ENCODE measurements at regions not wholly inside any gene's neighbourhood (a gene's known extent, or its start where the extent isn't known, plus 50 kb on each side); places are given as distances from the start of the nearest gene placed in this dataset.

GRCh38 chrX:25536307-25536970, 520.7 kb upstream of the ARX start:
- Histone ChIP-seq H3K4me3 (no peak overlapping the region), H3K36me3 (no peaks in the 10 kb centered on the region), H3K4me1 (no peaks in the 10 kb centered on the region), H3K9me3 (no peaks in the 10 kb centered on the region), H3K27ac (no peak overlapping the region), H3K27me3 (peaks cover 6 to 42% of the 10 kb centered on the region in 2 donors)
- WGBS (ENCODE audit: insufficient coverage, low coverage, low lambda C conversion rate, missing lambda C conversion rate), result 23% methylated on average over 2 of the region's 2 CpGs
- no peak for DNase-seq
- peak; percentile 76 to 97 (median 90) for ATAC-seq
- TF ChIP-seq POLR2A (IDR thresholded peaks at IDR 0.05), result no peak
- no peak for TF ChIP-seq CTCF (IDR thresholded peaks at IDR 0.05)
- intact Hi-C loops (cut with DNase I), result no loop called here

- intact Hi-C loops (cut with DNase I), result no loop called here
- no peaks in the 10 kb centered on the region for H3K36me3 ChIP-seq
Observed at GRCh38 chrX:25537699-25538098, 521.9 kb upstream of the ARX start.

GRCh38 chrX:25544641-25545040, 528.9 kb upstream of the ARX start:
- no peak for TF ChIP-seq CTCF (IDR thresholded peaks at IDR 0.05)
- no peak for TF ChIP-seq POLR2A (IDR thresholded peaks at IDR 0.05)
- Histone ChIP-seq H3K9me3 (no peaks in the 10 kb centered on the region), H3K36me3 (no peaks in the 10 kb centered on the region), H3K27ac (no peak overlapping the region), H3K4me1 (no peaks in the 10 kb centered on the region), H3K4me3 (no peak overlapping the region), H3K27me3 (peaks cover 8 to 15% of the 10 kb centered on the region in 2 donors)
- WGBS (ENCODE audit: insufficient coverage, low coverage, low lambda C conversion rate, missing lambda C conversion rate), result 12% methylated on average over 3 of the region's 3 CpGs
- ATAC-seq, result no peak
- intact Hi-C loops (cut with DNase I), result no loop called here
- DNase-seq, result no peak

More at GRCh38 chrX:25537699-25538098, 521.9 kb upstream of the ARX start:
- H3K4me3 ChIP-seq, result no peak overlapping the region
- H3K27me3 ChIP-seq, result peaks cover 6 to 49% of the 10 kb centered on the region in 2 donors
- no peak for DNase-seq
- no peaks in the 10 kb centered on the region for H3K9me3 ChIP-seq
- TF ChIP-seq POLR2A (IDR thresholded peaks at IDR 0.05), result no peak
- no peak for TF ChIP-seq CTCF (IDR thresholded peaks at IDR 0.05)
- no peaks in the 10 kb centered on the region for H3K4me1 ChIP-seq
- 70% methylated on average over 7 of the region's 7 CpGs for WGBS (ENCODE audit: insufficient coverage, low coverage, low lambda C conversion rate, missing lambda C conversion rate)
- ATAC-seq, result no peak
- no peak overlapping the region for H3K27ac ChIP-seq

- 43% methylated on average over 7 of the region's 7 CpGs for WGBS (ENCODE audit: insufficient coverage, low coverage, low lambda C conversion rate, missing lambda C conversion rate)
- no peak for ATAC-seq
- H3K9me3 ChIP-seq, result no peaks in the 10 kb centered on the region
Observed at GRCh38 chrX:25548811-25549210, 533.0 kb upstream of the ARX start.

More at GRCh38 chrX:25548811-25549210, 533.0 kb upstream of the ARX start:
- Histone ChIP-seq H3K4me3 (no peak overlapping the region), H3K4me1 (no peaks in the 10 kb centered on the region), H3K27me3 (peaks cover 0 to 8% of the 10 kb centered on the region in 2 donors), H3K36me3 (no peaks in the 10 kb centered on the region), H3K27ac (no peak overlapping the region)
- TF ChIP-seq CTCF (IDR thresholded peaks at IDR 0.05) (no peak), POLR2A (IDR thresholded peaks at IDR 0.05) (no peak)
- intact Hi-C loops (cut with DNase I), result no loop called here
- DNase-seq, result no peak

All from right lobe of liver (tissue), 6 donors.